ENCODE measurements at regions not wholly inside any gene's neighbourhood (a gene's known extent, or its start where the extent isn't known, plus 50 kb on each side); places are given as distances from the start of the nearest gene placed in this dataset.
"Not testable (repeated sequence)": the region's sequence is repeated elsewhere in the genome, so short reads cannot be mapped to it uniquely, and the experiment has no call there.

DNA sequence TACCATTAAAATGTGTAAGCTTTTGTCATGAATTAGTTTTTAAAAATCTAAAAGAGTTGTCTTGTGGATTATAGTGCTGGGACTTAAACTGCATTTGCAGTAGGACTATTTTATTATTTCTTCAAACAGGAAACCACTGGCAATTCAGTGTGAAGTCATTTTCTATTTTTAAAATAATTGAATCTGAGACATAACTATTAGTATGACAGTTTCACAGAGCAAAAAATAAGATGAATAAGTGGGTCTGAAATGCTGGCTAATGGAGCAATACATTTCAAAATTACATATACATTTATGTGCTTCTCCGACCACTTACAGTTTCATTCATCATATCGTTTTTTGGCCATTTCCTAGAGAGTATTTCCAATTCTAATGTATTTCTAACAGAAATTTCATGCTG, 75.3 kb upstream of the RAPGEF2 start:
- WGBS, 2 donors = 63 to 73% methylated on average over 2 of the region's 2 CpGs
- TF ChIP-seq, protein P1, sequence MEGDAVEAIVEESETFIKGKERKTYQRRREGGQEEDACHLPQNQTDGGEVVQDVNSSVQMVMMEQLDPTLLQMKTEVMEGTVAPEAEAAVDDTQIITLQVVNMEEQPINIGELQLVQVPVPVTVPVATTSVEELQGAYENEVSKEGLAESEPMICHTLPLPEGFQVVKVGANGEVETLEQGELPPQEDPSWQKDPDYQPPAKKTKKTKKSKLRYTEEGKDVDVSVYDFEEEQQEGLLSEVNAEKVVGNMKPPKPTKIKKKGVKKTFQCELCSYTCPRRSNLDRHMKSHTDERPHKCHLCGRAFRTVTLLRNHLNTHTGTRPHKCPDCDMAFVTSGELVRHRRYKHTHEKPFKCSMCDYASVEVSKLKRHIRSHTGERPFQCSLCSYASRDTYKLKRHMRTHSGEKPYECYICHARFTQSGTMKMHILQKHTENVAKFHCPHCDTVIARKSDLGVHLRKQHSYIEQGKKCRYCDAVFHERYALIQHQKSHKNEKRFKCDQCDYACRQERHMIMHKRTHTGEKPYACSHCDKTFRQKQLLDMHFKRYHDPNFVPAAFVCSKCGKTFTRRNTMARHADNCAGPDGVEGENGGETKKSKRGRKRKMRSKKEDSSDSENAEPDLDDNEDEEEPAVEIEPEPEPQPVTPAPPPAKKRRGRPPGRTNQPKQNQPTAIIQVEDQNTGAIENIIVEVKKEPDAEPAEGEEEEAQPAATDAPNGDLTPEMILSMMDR (IDR thresholded peaks at IDR 0.05) = no peak
- TF ChIP-seq POLR2A (IDR thresholded peaks at IDR 0.05) = no peak
- ATAC-seq = no peak

DNA sequence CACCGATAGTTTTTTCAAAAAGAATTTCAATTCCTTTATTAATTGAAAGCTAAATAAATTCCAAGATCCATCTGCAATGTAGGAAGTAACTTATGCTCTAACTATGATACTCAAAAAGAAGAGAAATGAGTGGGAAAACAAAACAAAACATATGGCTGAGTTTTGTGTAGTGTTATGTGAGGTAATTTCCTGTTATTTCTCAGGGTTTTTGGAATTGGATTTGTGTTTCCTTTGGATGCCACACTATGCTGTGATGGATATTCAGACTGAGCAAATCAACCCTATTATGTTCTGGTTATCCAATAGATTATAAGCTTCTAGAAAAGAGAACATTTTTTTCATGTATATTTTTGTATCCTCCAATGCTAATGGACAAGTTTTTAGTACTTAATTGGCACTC, 73.4 kb upstream of the RAPGEF2 start:
- Histone ChIP-seq H3K36me3 (replicated peaks in 1 of 2; ENCODE audit: insufficient read depth in 1 of 2, low read depth in 2 of 2) (no peaks in the 10 kb centered on the region), H3K4me1 (no peaks in the 10 kb centered on the region), H3K27ac (no peak overlapping the region), H3K9me3 (no peaks in the 10 kb centered on the region), H3K27me3 (no peaks in the 10 kb centered on the region), H3K4me3 (no peak overlapping the region)
- intact Hi-C loops (cut with DNase I) = no loop called here
- TF ChIP-seq, protein P1 (IDR thresholded peaks at IDR 0.05) = no peak
- no peak for TF ChIP-seq POLR2A (IDR thresholded peaks at IDR 0.05)
- no peak for DNase-seq
- 72 to 78% methylated on average over 1 of the region's 1 CpG for WGBS, 2 donors
- ATAC-seq = no peak

More for the DNA sequence above, 75.3 kb upstream of the RAPGEF2 start:
- no peak for DNase-seq
- Histone ChIP-seq H3K27ac (no peak overlapping the region), H3K4me1 (no peaks in the 10 kb centered on the region), H3K9me3 (no peaks in the 10 kb centered on the region), H3K27me3 (no peaks in the 10 kb centered on the region), H3K36me3 (replicated peaks in 1 of 2; ENCODE audit: insufficient read depth in 1 of 2, low read depth in 2 of 2) (no peaks in the 10 kb centered on the region), H3K4me3 (no peak overlapping the region)
- intact Hi-C loops (cut with DNase I) = no loop called here

DNA sequence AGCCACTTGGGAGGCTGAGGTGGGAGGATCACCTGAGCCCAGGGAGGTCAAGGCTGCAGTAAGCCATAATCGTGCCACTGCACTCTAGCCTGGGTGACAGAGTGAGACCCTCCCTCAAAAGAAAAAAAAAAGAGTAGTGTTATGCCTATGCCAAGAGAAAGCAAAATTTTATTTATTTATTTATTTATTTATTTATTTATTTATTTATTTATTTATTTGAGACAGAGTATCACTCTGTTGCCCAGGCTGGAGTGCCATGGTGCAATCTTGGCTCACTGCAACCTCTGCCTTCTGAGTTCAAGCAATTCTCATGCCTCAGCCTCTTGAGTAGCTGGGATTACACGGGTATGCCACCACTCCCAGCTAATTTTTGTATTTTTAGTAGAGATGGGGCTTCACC, 72.6 kb upstream of the RAPGEF2 start:
- H3K4me1 ChIP-seq; H3K9me3 ChIP-seq; H3K4me3 ChIP-seq; DNase-seq; H3K27ac ChIP-seq; H3K27me3 ChIP-seq; intact Hi-C loops (cut with DNase I); ATAC-seq; H3K36me3 ChIP-seq (replicated peaks in 1 of 2; ENCODE audit: insufficient read depth in 1 of 2, low read depth in 2 of 2): not testable (repeated sequence)
- 72 to 82% methylated on average over 2 of the region's 2 CpGs for whole genome bisulfite sequencing, 2 donors

DNA sequence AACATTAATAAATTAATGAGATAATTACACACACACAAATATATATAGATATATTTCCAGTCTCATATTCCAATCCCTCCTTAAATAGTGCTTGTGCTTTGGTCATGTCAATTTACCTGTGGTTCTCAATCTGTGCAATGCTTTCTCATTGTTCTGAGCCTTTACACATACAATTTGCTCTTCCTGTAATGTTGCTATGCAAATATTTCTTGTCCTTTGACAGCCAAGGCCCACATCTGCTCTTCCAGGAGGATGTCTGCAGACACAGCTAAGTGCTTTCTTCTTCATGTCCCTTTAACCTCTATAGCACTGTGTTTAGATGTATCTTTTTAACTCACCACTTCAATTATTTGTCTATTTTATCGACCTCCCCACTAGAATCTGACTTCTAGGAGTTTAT, 67.3 kb upstream of the RAPGEF2 start:
- no peak overlapping the region for H3K27ac ChIP-seq
- no peaks in the 10 kb centered on the region for H3K27me3 ChIP-seq
- intact Hi-C loops (cut with DNase I) = no loop called here
- no peak for DNase-seq
- WGBS, 2 donors = 36 to 39% methylated on average over 1 of the region's 1 CpG
- no peak for ATAC-seq
- no peaks in the 10 kb centered on the region for H3K4me1 ChIP-seq
- no peaks in the 10 kb centered on the region for H3K9me3 ChIP-seq
- no peaks in the 10 kb centered on the region for H3K36me3 ChIP-seq (replicated peaks in 1 of 2; ENCODE audit: insufficient read depth in 1 of 2, low read depth in 2 of 2)
- no peak overlapping the region for H3K4me3 ChIP-seq
- TF ChIP-seq, protein P1 (IDR thresholded peaks at IDR 0.05) = no peak
- TF ChIP-seq POLR2A (IDR thresholded peaks at IDR 0.05) = no peak

DNA sequence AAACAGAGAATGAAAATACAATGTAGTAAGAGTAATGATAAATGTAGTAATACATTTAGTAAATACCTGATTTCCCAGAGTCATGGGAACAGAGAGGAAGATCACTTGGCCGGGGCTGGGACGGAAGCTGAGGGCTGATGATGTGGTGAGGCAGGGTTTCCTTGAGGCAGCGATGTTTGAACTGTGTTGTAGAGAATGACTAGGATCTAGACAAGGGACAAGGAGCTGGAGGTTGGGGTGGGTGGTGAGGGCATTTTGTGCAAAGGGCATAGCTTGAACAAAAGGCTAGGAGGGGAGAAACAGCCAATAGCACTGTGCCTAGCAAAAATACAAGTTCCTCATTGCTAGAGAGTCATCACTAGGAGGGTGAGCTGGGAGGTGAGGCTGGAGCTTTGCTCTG, 64.3 kb upstream of the RAPGEF2 start:
- Histone ChIP-seq H3K9me3 (no peaks in the 10 kb centered on the region), H3K4me1 (no peaks in the 10 kb centered on the region), H3K36me3 (replicated peaks in 1 of 2; ENCODE audit: insufficient read depth in 1 of 2, low read depth in 2 of 2) (no peaks in the 10 kb centered on the region), H3K27ac (no peak overlapping the region), H3K4me3 (no peak overlapping the region), H3K27me3 (no peaks in the 10 kb centered on the region)
- 79 to 89% methylated on average over 3 of the region's 3 CpGs for WGBS, 2 donors
- intact Hi-C loops (cut with DNase I) = no loop called here
- TF ChIP-seq, protein P1 (IDR thresholded peaks at IDR 0.05) = no peak
- no peak for TF ChIP-seq POLR2A (IDR thresholded peaks at IDR 0.05)
- ATAC-seq = no peak
- DNase-seq = no peak

Data from body of pancreas (tissue), 4 donors.